Astrocyte (in vitro differentiated cells and primary cell): ENCODE measurements at regions not wholly inside any gene's neighbourhood (a gene's known extent, or its start where the extent isn't known, plus 50 kb on each side); places are given as distances from the start of the nearest gene placed in this dataset.

Experiments used
- CTCF ChIP-seq: IDR thresholded peaks from 2 replicates; pipeline ENCODE4 v1.5.1; 2011; ENCODE audit warnings: low read depth, mild to moderate bottlenecking, inconsistent platforms, low read length, moderate library complexity; ENCODE audit not compliant: insufficient read depth
- EZH2 ChIP-seq: IDR thresholded peaks from 2 replicates; pipeline ENCODE4 v1.6.1; 2012; ENCODE audit warnings: mild to moderate bottlenecking, low read length, inconsistent platforms; ENCODE audit not compliant: insufficient read depth

- no peak for TF ChIP-seq CTCF
- no peak for TF ChIP-seq EZH2
Measured at GRCh38 chr13:89052699-89053098, 1381.5 kb downstream of the SLITRK5 start.
